ENCODE measurements at regions not wholly inside any gene's neighbourhood (a gene's known extent, or its start where the extent isn't known, plus 50 kb on each side); places are given as distances from the start of the nearest gene placed in this dataset.
A peak's percentile ranks its signal among the peaks of the same experiment; 100 is the strongest.

- intact Hi-C loops (cut with DNase I; ENCODE audit: low total_unique reads): loop anchor here (10.0 kb wide), 1 partner anchor 134 kb away; no protein-coding TSS in a partner anchor
- no peak for TF ChIP-seq CTCF (IDR thresholded peaks at IDR 0.05)
- Histone ChIP-seq H3K9me3 (no peaks in the 10 kb centered on the region), H3K36me3 (no peaks in the 10 kb centered on the region), H3K4me3 (no peak overlapping the region), H3K27ac (no peak overlapping the region), H3K4me1 (peaks cover 0 to 22% (median 2%) of the 10 kb centered on the region in 4 donors), H3K27me3 (no peaks in the 10 kb centered on the region)
- DNase-seq: no peak
These were observed 156.1 kb upstream of the SLC39A10 start for GRCh38 chr2:195500879-195501278.

- H3K27ac ChIP-seq: peak overlapping the region in 1 of 2 donors; percentile 7
- no peaks in the 10 kb centered on the region for H3K36me3 ChIP-seq
- intact Hi-C loops (cut with DNase I; ENCODE audit: low total_unique reads): no loop called here
- H3K4me1 ChIP-seq: peaks cover 0 to 22% (median 2%) of the 10 kb centered on the region in 4 donors
- H3K9me3 ChIP-seq: no peaks in the 10 kb centered on the region
- no peak for TF ChIP-seq CTCF (IDR thresholded peaks at IDR 0.05)
- DNase-seq: no peak
- H3K27me3 ChIP-seq: no peaks in the 10 kb centered on the region
- H3K4me3 ChIP-seq: no peak overlapping the region
These were observed 158.1 kb upstream of the SLC39A10 start for GRCh38 chr2:195498839-195499490.

GRCh38 chr2:195498176-195498575, 158.8 kb upstream of the SLC39A10 start:
- Histone ChIP-seq H3K4me1 (peaks cover 0 to 22% (median 2%) of the 10 kb centered on the region in 4 donors), H3K9me3 (no peaks in the 10 kb centered on the region), H3K4me3 (no peak overlapping the region), H3K27me3 (no peaks in the 10 kb centered on the region), H3K27ac (no peak overlapping the region), H3K36me3 (no peaks in the 10 kb centered on the region)
- DNase-seq: peak in 1 of 2 donors; percentile 37
- TF ChIP-seq CTCF (IDR thresholded peaks at IDR 0.05): peak; percentile 25 to 31
- intact Hi-C loops (cut with DNase I; ENCODE audit: low total_unique reads): no loop called here

GRCh38 chr2:195496991-195497390, 160.0 kb upstream of the SLC39A10 start:
- DNase-seq: no peak
- no peak for TF ChIP-seq CTCF (IDR thresholded peaks at IDR 0.05)
- Histone ChIP-seq H3K4me3 (no peak overlapping the region), H3K9me3 (no peaks in the 10 kb centered on the region), H3K4me1 (peaks cover 0 to 22% (median 2%) of the 10 kb centered on the region in 4 donors), H3K36me3 (no peaks in the 10 kb centered on the region), H3K27me3 (no peaks in the 10 kb centered on the region), H3K27ac (no peak overlapping the region)
- intact Hi-C loops (cut with DNase I; ENCODE audit: low total_unique reads): no loop called here

GRCh38 chr2:195495966-195496365, 161.1 kb upstream of the SLC39A10 start:
- no peak for TF ChIP-seq CTCF (IDR thresholded peaks at IDR 0.05)
- Histone ChIP-seq H3K27me3 (no peaks in the 10 kb centered on the region), H3K36me3 (no peaks in the 10 kb centered on the region), H3K27ac (no peak overlapping the region), H3K9me3 (no peaks in the 10 kb centered on the region), H3K4me1 (peaks cover 0 to 22% (median 2%) of the 10 kb centered on the region in 4 donors), H3K4me3 (no peak overlapping the region)
- intact Hi-C loops (cut with DNase I; ENCODE audit: low total_unique reads): no loop called here
- no peak for DNase-seq

Data from tibial artery (tissue), 4 donors.